Gastroesophageal sphincter (tissue), 4 donors: ENCODE measurements at regions not wholly inside any gene's neighbourhood (a gene's known extent, or its start where the extent isn't known, plus 50 kb on each side); places are given as distances from the start of the nearest gene placed in this dataset.

Experiments used
- ATAC-seq: fragments of 150-250 bp; one replicate; pipeline ENCODE4 v1.9.1; 2016; ENCODE audit warnings: mild to moderate bottlenecking, moderate library complexity
- H3K27ac ChIP-seq, 4 donors: fragments of 200-600 bp; sonication (generic) in 3 of 4; 1 replicate in 3 of 4; 2 replicates in 1 of 4; pipeline ENCODE4 v1.5.1; 2016 to 2019
- H3K27me3 ChIP-seq: fragments of 200-600 bp; sonication (generic); one replicate; pipeline ENCODE4 v1.5.1; 2019
- H3K36me3 ChIP-seq, 2 donors: fragments of 200-600 bp; sonication (generic); one replicate each; pipeline ENCODE4 v1.5.1; 2019; ENCODE audit warnings: control low read depth in 1 of 2
- H3K4me1 ChIP-seq, 3 donors: fragments of 200-600 bp; sonication (generic); 1 replicate in 2 of 3; 2 replicates in 1 of 3; pipeline ENCODE4 v1.5.1; 2016 to 2019; ENCODE audit warnings: control low read depth in 2 of 3
- H3K4me3 ChIP-seq, 2 donors: fragments of 200-600 bp; sonication (generic); one replicate each; pipeline ENCODE4 v1.5.1; 2019; ENCODE audit warnings: mild to moderate bottlenecking in 1 of 2, moderate library complexity in 1 of 2
- H3K9me3 ChIP-seq, 3 donors: fragments of 200-600 bp; sonication (generic); one replicate each; pipeline ENCODE4 v1.5.1; 2017 to 2019; ENCODE audit warnings: control low read depth in 2 of 3
- CTCF ChIP-seq, 4 experiments: fragments of 200-600 bp in 2 of 4; fragments of 450-650 bp in 2 of 4; sonication (generic) in 1 of 4; IDR thresholded peaks; one replicate each; pipeline ENCODE4 v1.5.1; 2017 to 2019; ENCODE audit warnings: antibody characterized with exemption in 4 of 4, mild to moderate bottlenecking in 2 of 4, moderate library complexity in 2 of 4
- EP300 ChIP-seq: sonication (generic); formaldehyde crosslinking; IDR thresholded peaks from one replicate; pipeline ENCODE4 v1.6.1; 2017; ENCODE audit warnings: antibody characterized with exemption, mild to moderate bottlenecking
- POLR2A ChIP-seq, 2 donors: fragments of 450-650 bp; IDR thresholded peaks; one replicate each; pipeline ENCODE4 v1.6.1; 2017; ENCODE audit warnings: antibody characterized with exemption in 2 of 2, mild to moderate bottlenecking in 2 of 2, moderate library complexity in 1 of 2
- POLR2AphosphoS5 ChIP-seq: sonication (generic); formaldehyde crosslinking; IDR thresholded peaks from one replicate; pipeline ENCODE4 v1.6.1; 2017; ENCODE audit warnings: antibody characterized with exemption
- WGBS, 2 donors: methylation state at CpG; one replicate each; pipeline ENCODE4 v1.1.5; 2018; ENCODE audit warnings: low coverage in 1 of 2; 5-methylcytosine and 5-hydroxymethylcytosine counted together

GRCh38 chr20:41774291-41774690, 156.1 kb upstream of the CHD6 start:
- no peaks in the 10 kb centered on the region for H3K36me3 ChIP-seq
- TF ChIP-seq POLR2A (IDR thresholded peaks at IDR 0.05) (no peak), EP300 (no peak), CTCF (IDR thresholded peaks at IDR 0.05) (no peak)
- ATAC-seq, result no peak
- WGBS, 2 donors, result 95% methylated on average over 3 of the region's 3 CpGs; no CpG with 5 or more reads in 1 of the 2 donors
- no peaks in the 10 kb centered on the region for H3K4me1 ChIP-seq
- no peak overlapping the region for H3K4me3 ChIP-seq
- H3K27ac ChIP-seq, result no peak overlapping the region
- H3K27me3 ChIP-seq, result peaks cover 50% of the 10 kb centered on the region
- H3K9me3 ChIP-seq, result no peaks in the 10 kb centered on the region

GRCh38 chr20:41770965-41771364, 152.8 kb upstream of the CHD6 start:
- 19 to 25% methylated on average over 1 to 2 of the region's 2 CpGs for WGBS, 2 donors
- Histone ChIP-seq H3K27ac (no peak overlapping the region), H3K36me3 (no peaks in the 10 kb centered on the region), H3K9me3 (no peaks in the 10 kb centered on the region), H3K27me3 (peaks cover 23% of the 10 kb centered on the region), H3K4me1 (no peaks in the 10 kb centered on the region), H3K4me3 (no peak overlapping the region)
- TF ChIP-seq POLR2A (IDR thresholded peaks at IDR 0.05), result no peak
- TF ChIP-seq POLR2AphosphoS5, result no peak
- TF ChIP-seq CTCF (IDR thresholded peaks at IDR 0.05), result no peak
- TF ChIP-seq EP300, result no peak
- ATAC-seq, result no peak

GRCh38 chr20:41770427-41770826, 152.2 kb upstream of the CHD6 start:
- no peak for TF ChIP-seq CTCF (IDR thresholded peaks at IDR 0.05)
- no peak for TF ChIP-seq EP300
- TF ChIP-seq POLR2A (IDR thresholded peaks at IDR 0.05), result no peak
- TF ChIP-seq POLR2AphosphoS5, result no peak
- Histone ChIP-seq H3K36me3 (no peaks in the 10 kb centered on the region), H3K9me3 (no peaks in the 10 kb centered on the region), H3K27ac (no peak overlapping the region), H3K4me3 (no peak overlapping the region), H3K27me3 (peaks cover 22% of the 10 kb centered on the region), H3K4me1 (no peaks in the 10 kb centered on the region)
- 44 to 52% methylated on average over 3 of the region's 3 CpGs for WGBS, 2 donors
- no peak for ATAC-seq

GRCh38 chr20:41769592-41770018, 151.4 kb upstream of the CHD6 start:
- 31% methylated on average over 5 of the region's 5 CpGs; no CpG with 5 or more reads in 1 of the 2 donors for WGBS, 2 donors
- Histone ChIP-seq H3K4me1 (no peaks in the 10 kb centered on the region), H3K9me3 (no peaks in the 10 kb centered on the region), H3K4me3 (no peak overlapping the region), H3K27me3 (peaks cover 22% of the 10 kb centered on the region), H3K36me3 (no peaks in the 10 kb centered on the region), H3K27ac (no peak overlapping the region)
- ATAC-seq, result no peak
- no peak for TF ChIP-seq POLR2AphosphoS5

GRCh38 chr20:41750137-41750536, 132.0 kb upstream of the CHD6 start:
- Histone ChIP-seq H3K4me1 (no peaks in the 10 kb centered on the region), H3K4me3 (no peak overlapping the region), H3K27me3 (peaks cover 32% of the 10 kb centered on the region), H3K27ac (no peak overlapping the region), H3K9me3 (peaks cover 0 to 9% (median 0%) of the 10 kb centered on the region in 3 donors), H3K36me3 (no peaks in the 10 kb centered on the region)
- 33 to 72% methylated on average over 2 to 4 of the region's 5 CpGs for WGBS, 2 donors
- ATAC-seq, result no peak
- TF ChIP-seq EP300 (no peak), POLR2A (IDR thresholded peaks at IDR 0.05) (no peak), CTCF (IDR thresholded peaks at IDR 0.05) (no peak), POLR2AphosphoS5 (no peak)
